Upper lobe of right lung (tissue), 1 donor: ENCODE measurements at regions not wholly inside any gene's neighbourhood (a gene's known extent, or its start where the extent isn't known, plus 50 kb on each side); places are given as distances from the start of the nearest gene placed in this dataset.

Experiments
- ATAC-seq: fragments of 200-7000 bp; cut with Tn5 transposase; one replicate; pipeline ENCODE4 v1.9.1; 2020; ENCODE audit warnings: mild to moderate bottlenecking, moderate library complexity
- DNase-seq: peaks from one replicate; pipeline ENCODE4 v3.0.0-alpha.2; 2020
- H3K27ac ChIP-seq: fragments of 200-600 bp; one replicate; pipeline ENCODE4 v1.8.0; 2022
- H3K27me3 ChIP-seq: fragments of 200-600 bp; one replicate; pipeline ENCODE4 v1.8.0; 2022; ENCODE audit warnings: mild to moderate bottlenecking
- H3K36me3 ChIP-seq: fragments of 200-600 bp; one replicate; pipeline ENCODE4 v1.8.0; 2022
- H3K4me1 ChIP-seq: fragments of 200-600 bp; one replicate; pipeline ENCODE4 v1.8.0; 2022
- H3K4me3 ChIP-seq: fragments of 200-600 bp; one replicate; pipeline ENCODE4 v1.8.0; 2022; ENCODE audit warnings: mild to moderate bottlenecking
- H3K9me3 ChIP-seq: fragments of 200-600 bp; one replicate; pipeline ENCODE4 v1.8.0; 2022
- CTCF ChIP-seq: fragments of 200-600 bp; IDR thresholded peaks from one replicate; pipeline ENCODE4 v1.8.0; 2022; ENCODE audit warnings: antibody characterized with exemption
- intact Hi-C: fragments of 100-400 bp; cut with DNase I; formaldehyde crosslinking; loops from one replicate; pipeline ENCODE4 v1.11.0; 2022
- donor health status: DM: no; HTN: yes; CAD: no; lungs with severe emphysema.

- Histone ChIP-seq H3K36me3 (no peaks in the 10 kb centered on the region), H3K4me3 (no peak overlapping the region), H3K4me1 (no peaks in the 10 kb centered on the region), H3K27me3 (no peaks in the 10 kb centered on the region), H3K27ac (no peak overlapping the region), H3K9me3 (no peaks in the 10 kb centered on the region)
- TF ChIP-seq CTCF = no peak
- DNase-seq (no peak), ATAC-seq (peak; percentile 23)
- intact Hi-C loops = no loop called here
These were observed 104.9 kb upstream of the SOD3 start for GRCh38 chr4:24690436-24690835.

GRCh38 chr4:24693636-24694035 lies 101.7 kb upstream of the SOD3 start:
- H3K27ac ChIP-seq = no peak overlapping the region
- no peaks in the 10 kb centered on the region for H3K9me3 ChIP-seq
- intact Hi-C loops = no loop called here
- no peaks in the 10 kb centered on the region for H3K27me3 ChIP-seq
- no peak for ATAC-seq
- H3K36me3 ChIP-seq = no peaks in the 10 kb centered on the region
- no peak for DNase-seq
- H3K4me1 ChIP-seq = no peaks in the 10 kb centered on the region
- no peak for TF ChIP-seq CTCF
- no peak overlapping the region for H3K4me3 ChIP-seq

GRCh38 chr4:24700118-24700517 lies 95.3 kb upstream of the SOD3 start:
- no peak for ATAC-seq
- intact Hi-C loops = no loop called here
- no peaks in the 10 kb centered on the region for H3K9me3 ChIP-seq
- DNase-seq = no peak
- no peaks in the 10 kb centered on the region for H3K36me3 ChIP-seq
- H3K4me3 ChIP-seq = no peak overlapping the region
- H3K27me3 ChIP-seq = no peaks in the 10 kb centered on the region
- TF ChIP-seq CTCF = no peak
- H3K4me1 ChIP-seq = no peaks in the 10 kb centered on the region
- H3K27ac ChIP-seq = no peak overlapping the region

GRCh38 chr4:24701683-24702082 lies 93.7 kb upstream of the SOD3 start:
- H3K27ac ChIP-seq = no peak overlapping the region
- TF ChIP-seq CTCF = no peak
- H3K4me1 ChIP-seq = no peaks in the 10 kb centered on the region
- H3K9me3 ChIP-seq = no peaks in the 10 kb centered on the region
- intact Hi-C loops = no loop called here
- no peak for ATAC-seq
- no peak overlapping the region for H3K4me3 ChIP-seq
- no peaks in the 10 kb centered on the region for H3K36me3 ChIP-seq
- no peaks in the 10 kb centered on the region for H3K27me3 ChIP-seq
- no peak for DNase-seq

GRCh38 chr4:24702281-24702680 lies 93.1 kb upstream of the SOD3 start:
- no peak for ATAC-seq
- TF ChIP-seq CTCF = no peak

GRCh38 chr4:24703298-24703697 lies 92.1 kb upstream of the SOD3 start:
- Histone ChIP-seq H3K36me3 (no peaks in the 10 kb centered on the region), H3K4me1 (no peaks in the 10 kb centered on the region), H3K27ac (no peak overlapping the region), H3K4me3 (no peak overlapping the region), H3K27me3 (no peaks in the 10 kb centered on the region), H3K9me3 (no peaks in the 10 kb centered on the region)
- no peak for TF ChIP-seq CTCF
- DNase-seq = no peak
- intact Hi-C loops = no loop called here
- no peak for ATAC-seq

More at GRCh38 chr4:24702281-24702680, 93.1 kb upstream of the SOD3 start:
- H3K4me3 ChIP-seq = no peak overlapping the region
- H3K36me3 ChIP-seq = no peaks in the 10 kb centered on the region
- no peaks in the 10 kb centered on the region for H3K9me3 ChIP-seq
- no peaks in the 10 kb centered on the region for H3K27me3 ChIP-seq
- intact Hi-C loops = no loop called here
- H3K4me1 ChIP-seq = no peaks in the 10 kb centered on the region
- no peak overlapping the region for H3K27ac ChIP-seq
- DNase-seq = no peak
